SU-DHL-6 (cell line): ENCODE measurements at regions not wholly inside any gene's neighbourhood (a gene's known extent, or its start where the extent isn't known, plus 50 kb on each side); places are given as distances from the start of the nearest gene placed in this dataset.

Source experiments
- H2AFZ ChIP-seq: fragments of 200-600 bp; sonication (generic); 2 replicates; pipeline ENCODE4 v1.6.1; 2014; ENCODE audit warnings: low read depth, mild to moderate bottlenecking, moderate library complexity, mixed read lengths, antibody characterized with exemption, low read length; ENCODE audit not compliant: severe bottlenecking
- H3F3A ChIP-seq: fragments of 200-600 bp; shearing (Covaris generic); 2 replicates; pipeline ENCODE4 v1.6.0; 2016; ENCODE audit warnings: antibody characterized with exemption, mild to moderate bottlenecking; ENCODE audit not compliant: insufficient read depth
- H3K27ac ChIP-seq: fragments of 200-600 bp; sonication (generic); 2 replicates; pipeline ENCODE4 v1.5.1; 2016; ENCODE audit warnings: low read depth, mild to moderate bottlenecking, low read length, moderate library complexity, mixed read lengths
- H3K27me3 ChIP-seq: fragments of 200-600 bp; sonication (generic), shearing (Covaris generic); 2 replicates; pipeline ENCODE4 v1.6.0; 2014; ENCODE audit warnings: mild to moderate bottlenecking, low read length
- H3K36me3 ChIP-seq: fragments of 200-600 bp; sonication (generic); 2 replicates; pipeline ENCODE4 v1.6.1; 2014; ENCODE audit warnings: mild to moderate bottlenecking, low read length, mixed read lengths
- H3K4me2 ChIP-seq: fragments of 300-600, 200-600 bp; shearing (Covaris generic), sonication (generic); 2 replicates; pipeline ENCODE4 v1.6.0; 2014; ENCODE audit warnings: low read length, low read depth, mild to moderate bottlenecking; ENCODE audit not compliant: poor library complexity, severe bottlenecking
- H3K4me3 ChIP-seq: fragments of 200-600 bp; sonication (generic); 2 replicates; pipeline ENCODE4 v1.5.1; 2014; ENCODE audit warnings: antibody characterized with exemption, low read length, mild to moderate bottlenecking, mixed read lengths; ENCODE audit not compliant: insufficient read depth, poor library complexity, severe bottlenecking
- H3K79me2 ChIP-seq: fragments of 200-600 bp; sonication (generic); 2 replicates; pipeline ENCODE4 v1.6.1; 2014; ENCODE audit warnings: mild to moderate bottlenecking, low read length, moderate library complexity; ENCODE audit not compliant: insufficient read depth
- H3K9ac ChIP-seq: fragments of 200-600 bp; sonication (generic); 2 replicates; pipeline ENCODE4 v1.7.0; 2014; ENCODE audit warnings: mild to moderate bottlenecking, low read length
- H3K9me2 ChIP-seq: fragments of 200-600 bp; sonication (generic); replicated peaks from 2 replicates; pipeline ENCODE4 v1.6.1; 2014; ENCODE audit warnings: low read length; ENCODE audit not compliant: insufficient read depth
- H3K9me3 ChIP-seq: fragments of 200-600 bp; sonication (generic); 2 replicates; pipeline ENCODE4 v1.6.1; 2014; ENCODE audit warnings: low read length, mixed read lengths; ENCODE audit not compliant: insufficient read depth
- H4K20me1 ChIP-seq: fragments of 200-600 bp; sonication (generic); 2 replicates; pipeline ENCODE4 v1.6.1; 2014; ENCODE audit warnings: low read depth, mild to moderate bottlenecking, antibody characterized with exemption, low read length, moderate library complexity, mixed read lengths
- EZH2phosphoT487 ChIP-seq: fragments of 200-600 bp; sonication (generic), shearing (Covaris generic); conservative IDR thresholded peaks from 2 replicates; pipeline ENCODE4 v1.6.1; 2018; ENCODE audit warnings: mild to moderate bottlenecking, antibody characterized with exemption, low read length, moderate library complexity, mixed read lengths
- TF ChIP-seq, protein P1 (sequence below): fragments of 200-600 bp; sonication (generic); IDR thresholded peaks from one replicate; pipeline ENCODE4 v1.5.1; 2017; ENCODE audit warnings: antibody characterized with exemption, mild to moderate bottlenecking, low read length, moderate library complexity; ENCODE audit not compliant: insufficient read depth, poor library complexity, severe bottlenecking

DNA sequence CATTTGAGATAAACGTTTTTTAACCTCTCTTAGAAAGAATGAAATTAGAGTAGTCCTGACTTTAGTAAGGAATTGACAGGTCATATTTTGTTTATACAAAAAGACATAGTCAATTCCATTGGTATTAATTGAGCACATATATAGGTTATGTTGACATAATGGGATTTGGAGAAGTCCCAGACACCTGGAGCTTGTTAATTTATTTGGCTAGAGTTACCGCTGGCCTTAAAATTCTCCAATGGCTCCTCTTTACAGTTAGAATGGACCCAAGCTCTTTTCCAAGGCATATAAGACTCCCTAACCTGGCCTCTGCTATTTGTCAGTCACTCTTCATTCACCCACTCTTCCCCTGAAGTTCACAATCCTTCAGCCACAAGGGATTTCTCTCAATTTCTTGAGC is 221.3 kb downstream of the CBLN4 start:
- Histone ChIP-seq H2AFZ (no peak overlapping the region), H3K9me2 (no peaks in the 10 kb centered on the region), H3F3A (no peaks in the 10 kb centered on the region), H4K20me1 (no peaks in the 10 kb centered on the region), H3K27me3 (no peaks in the 10 kb centered on the region), H3K9me3 (no peaks in the 10 kb centered on the region), H3K36me3 (no peaks in the 10 kb centered on the region), H3K79me2 (no peaks in the 10 kb centered on the region), H3K27ac (no peak overlapping the region), H3K9ac (no peak overlapping the region), H3K4me2 (no peak overlapping the region), H3K4me3 (no peak overlapping the region)
- TF ChIP-seq EZH2phosphoT487: no peak
- TF ChIP-seq, protein P1, sequence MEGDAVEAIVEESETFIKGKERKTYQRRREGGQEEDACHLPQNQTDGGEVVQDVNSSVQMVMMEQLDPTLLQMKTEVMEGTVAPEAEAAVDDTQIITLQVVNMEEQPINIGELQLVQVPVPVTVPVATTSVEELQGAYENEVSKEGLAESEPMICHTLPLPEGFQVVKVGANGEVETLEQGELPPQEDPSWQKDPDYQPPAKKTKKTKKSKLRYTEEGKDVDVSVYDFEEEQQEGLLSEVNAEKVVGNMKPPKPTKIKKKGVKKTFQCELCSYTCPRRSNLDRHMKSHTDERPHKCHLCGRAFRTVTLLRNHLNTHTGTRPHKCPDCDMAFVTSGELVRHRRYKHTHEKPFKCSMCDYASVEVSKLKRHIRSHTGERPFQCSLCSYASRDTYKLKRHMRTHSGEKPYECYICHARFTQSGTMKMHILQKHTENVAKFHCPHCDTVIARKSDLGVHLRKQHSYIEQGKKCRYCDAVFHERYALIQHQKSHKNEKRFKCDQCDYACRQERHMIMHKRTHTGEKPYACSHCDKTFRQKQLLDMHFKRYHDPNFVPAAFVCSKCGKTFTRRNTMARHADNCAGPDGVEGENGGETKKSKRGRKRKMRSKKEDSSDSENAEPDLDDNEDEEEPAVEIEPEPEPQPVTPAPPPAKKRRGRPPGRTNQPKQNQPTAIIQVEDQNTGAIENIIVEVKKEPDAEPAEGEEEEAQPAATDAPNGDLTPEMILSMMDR: no peak

DNA sequence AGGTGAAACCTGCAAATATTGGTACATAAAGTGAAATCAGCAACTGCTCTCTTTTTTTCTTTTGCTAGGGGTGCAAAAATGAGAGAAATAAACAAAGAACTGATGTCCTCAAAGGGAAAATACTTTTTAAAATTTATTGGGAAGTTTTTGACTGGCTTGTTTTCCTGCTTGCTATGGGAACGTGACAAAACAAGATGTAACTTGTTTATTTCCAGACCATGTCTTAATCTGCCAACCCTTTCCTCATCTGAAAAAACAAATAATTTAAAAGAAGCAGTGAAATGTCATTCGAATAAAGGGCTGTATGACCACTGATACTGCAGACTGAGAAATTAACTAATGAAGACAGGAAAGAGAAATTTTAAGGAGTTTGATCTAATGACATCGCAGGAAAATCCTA is 221.9 kb downstream of the CBLN4 start:
- Histone ChIP-seq H2AFZ (no peak overlapping the region), H3K9ac (no peak overlapping the region)

DNA sequence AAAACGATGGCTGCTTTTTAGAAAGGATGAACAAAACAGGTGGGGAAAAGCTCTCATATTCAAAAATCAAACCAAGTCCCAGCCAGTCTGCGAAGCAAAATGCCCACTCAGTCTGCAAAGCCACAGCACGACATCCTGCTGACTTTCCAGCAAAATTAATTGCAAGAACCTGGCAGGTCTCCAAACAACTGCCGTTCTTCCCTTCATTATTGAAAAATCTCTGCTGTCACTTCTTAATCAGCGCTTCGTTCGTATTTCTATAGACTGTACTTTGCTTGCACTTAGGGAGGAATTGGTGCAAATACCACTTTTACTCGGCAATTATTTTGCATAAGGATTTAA is 222.4 kb downstream of the CBLN4 start:
- Histone ChIP-seq H3K4me3 (no peak overlapping the region), H4K20me1 (no peaks in the 10 kb centered on the region), H3K9ac (no peak overlapping the region), H3K36me3 (no peaks in the 10 kb centered on the region), H3K9me3 (no peaks in the 10 kb centered on the region), H3K79me2 (no peaks in the 10 kb centered on the region), H3K9me2 (no peaks in the 10 kb centered on the region), H3K27ac (no peak overlapping the region), H3K27me3 (no peaks in the 10 kb centered on the region), H3F3A (no peaks in the 10 kb centered on the region), H2AFZ (no peak overlapping the region), H3K4me2 (no peak overlapping the region)
- TF ChIP-seq, protein P1: no peak
- TF ChIP-seq EZH2phosphoT487: no peak

More for the DNA sequence above, 221.9 kb downstream of the CBLN4 start:
- Histone ChIP-seq H3K4me3 (no peak overlapping the region), H3F3A (no peaks in the 10 kb centered on the region), H3K27ac (no peak overlapping the region), H3K27me3 (no peaks in the 10 kb centered on the region), H4K20me1 (no peaks in the 10 kb centered on the region), H3K36me3 (no peaks in the 10 kb centered on the region), H3K4me2 (no peak overlapping the region), H3K79me2 (no peaks in the 10 kb centered on the region), H3K9me2 (no peaks in the 10 kb centered on the region), H3K9me3 (no peaks in the 10 kb centered on the region)
- TF ChIP-seq, protein P1: no peak
- no peak for TF ChIP-seq EZH2phosphoT487
